ENCODE measurements at regions not wholly inside any gene's neighbourhood (a gene's known extent, or its start where the extent isn't known, plus 50 kb on each side); places are given as distances from the start of the nearest gene placed in this dataset.

- TF ChIP-seq CTCF (IDR thresholded peaks at IDR 0.05) (no peak), POLR2A (IDR thresholded peaks at IDR 0.05) (no peak)
These were observed 530.6 kb downstream of the FUT8 start for GRCh38 chr14:65943150-65943549.

All from thyroid gland (tissue), 4 donors.